CD14-positive monocyte (primary cell): ENCODE measurements at regions not wholly inside any gene's neighbourhood (a gene's known extent, or its start where the extent isn't known, plus 50 kb on each side); places are given as distances from the start of the nearest gene placed in this dataset.
"Not testable (repeated sequence)": the region's sequence is repeated elsewhere in the genome, so short reads cannot be mapped to it uniquely, and the experiment has no call there.

ENCODE experiments used
- DNase-seq, 3 donors: peaks; one replicate each; pipeline ENCODE4 v3.0.0-alpha.2; 2011 to 2022
- H2AFZ ChIP-seq: 2 replicates; pipeline ENCODE4 v1.6.0; 2012; ENCODE audit warnings: mild to moderate bottlenecking, low read depth, low read length, inconsistent platforms; ENCODE audit not compliant: insufficient read depth, poor library complexity, severe bottlenecking
- H3K27ac ChIP-seq, 2 donors: 1 replicate in 1 of 2; 2 replicates in 1 of 2; pipeline ENCODE4 v1.5.1; 2012 to 2013; ENCODE audit warnings: low read length in 2 of 2, control low read depth in 1 of 2, inconsistent platforms in 1 of 2, low read depth in 1 of 2, mild to moderate bottlenecking in 1 of 2
- H3K27me3 ChIP-seq, 2 donors: one replicate each; pipeline versions ENCODE4 v1.6.0 to v1.6.1; 2011 to 2013; ENCODE audit warnings: low read length in 2 of 2; ENCODE audit not compliant: control insufficient read depth in 2 of 2, insufficient read depth in 2 of 2
- H3K36me3 ChIP-seq, 2 donors: replicated peaks in 1 of 2; 1 replicate in 1 of 2; 2 replicates in 1 of 2; pipeline versions ENCODE4 v1.5.1 to v1.6.1; 2012 to 2013; ENCODE audit warnings: low read length in 2 of 2, control low read depth in 1 of 2, inconsistent platforms in 1 of 2, mild to moderate bottlenecking in 1 of 2; ENCODE audit not compliant: insufficient read depth in 2 of 2, control insufficient read depth in 1 of 2
- H3K4me1 ChIP-seq, 2 donors: 1 replicate in 1 of 2; 2 replicates in 1 of 2; pipeline versions ENCODE4 v1.5.1 to v1.6.1; 2012 to 2013; ENCODE audit warnings: low read length in 2 of 2, control low read depth in 1 of 2, inconsistent platforms in 1 of 2, mild to moderate bottlenecking in 1 of 2, moderate library complexity in 1 of 2; ENCODE audit not compliant: insufficient read depth in 2 of 2, control insufficient read depth in 1 of 2
- H3K4me2 ChIP-seq: replicated peaks from 2 replicates; pipeline ENCODE3; 2012; ENCODE audit warnings: low read length, moderate library complexity, mild to moderate bottlenecking; ENCODE audit not compliant: poor library complexity, severe bottlenecking; ENCODE audit errors: extremely low read depth
- H3K4me3 ChIP-seq, 3 experiments: fragments of 200-600 bp in 1 of 3; sonication (generic) in 1 of 3; replicated peaks in 1 of 3; 1 replicate in 2 of 3; 2 replicates in 1 of 3; pipeline ENCODE4 v1.5.1; 2011 to 2013; ENCODE audit warnings: low read length in 3 of 3, mild to moderate bottlenecking in 3 of 3, control low read depth in 2 of 3, low read depth in 2 of 3, inconsistent platforms in 1 of 3, moderate library complexity in 1 of 3
- H3K79me2 ChIP-seq: 2 replicates; pipeline ENCODE4 v1.6.0; 2012; ENCODE audit warnings: mild to moderate bottlenecking, control low read depth, inconsistent platforms, low read length, moderate library complexity; ENCODE audit not compliant: insufficient read depth
- H3K9ac ChIP-seq: 2 replicates; pipeline ENCODE4 v1.6.0; 2017; ENCODE audit warnings: low read length, mild to moderate bottlenecking; ENCODE audit not compliant: insufficient read depth, poor library complexity, severe bottlenecking
- H3K9me3 ChIP-seq, 2 donors: replicated peaks in 1 of 2; 1 replicate in 1 of 2; 2 replicates in 1 of 2; pipeline versions ENCODE4 v1.5.1 to v1.6.1; 2012 to 2013; ENCODE audit warnings: low read length in 2 of 2, control low read depth in 1 of 2; ENCODE audit not compliant: control insufficient read depth in 1 of 2, insufficient read depth in 1 of 2
- H4K20me1 ChIP-seq: 2 replicates; pipeline ENCODE4 v1.6.0; 2012; ENCODE audit warnings: mild to moderate bottlenecking, low read length, control low read depth, moderate library complexity; ENCODE audit not compliant: insufficient read depth
- H3K27ac Mint-ChIP-seq, 7 donors: one replicate each; pipeline ENCODE4 v1.8.0; 2020; ENCODE audit warnings: mild to moderate bottlenecking in 7 of 7, mixed read lengths in 7 of 7, moderate library complexity in 6 of 7, inconsistent platforms in 2 of 7
- H3K27me3 Mint-ChIP-seq, 3 donors: one replicate each; pipeline ENCODE4 v1.8.0; 2021 to 2022; ENCODE audit warnings: low read depth in 3 of 3, mild to moderate bottlenecking in 3 of 3, mixed read lengths in 3 of 3, moderate library complexity in 3 of 3, inconsistent platforms in 1 of 3
- H3K36me3 Mint-ChIP-seq, 2 donors: one replicate each; pipeline ENCODE4 v1.8.0; 2020; ENCODE audit warnings: mixed read lengths in 2 of 2, inconsistent platforms in 1 of 2, mild to moderate bottlenecking in 1 of 2
- H3K4me1 Mint-ChIP-seq: one replicate; pipeline ENCODE4 v1.8.0; 2020; ENCODE audit warnings: mild to moderate bottlenecking, mixed read lengths
- H3K4me3 Mint-ChIP-seq, 2 donors: one replicate each; pipeline ENCODE4 v1.8.0; 2020; ENCODE audit warnings: mild to moderate bottlenecking in 2 of 2, mixed read lengths in 2 of 2, moderate library complexity in 1 of 2
- H3K9me3 Mint-ChIP-seq, 7 donors: one replicate each; pipeline ENCODE4 v1.8.0; 2020 to 2022; ENCODE audit warnings: mixed read lengths in 7 of 7, mild to moderate bottlenecking in 6 of 7, moderate library complexity in 6 of 7, inconsistent platforms in 2 of 7
- WGBS: methylation state at CpG from one replicate; pipeline ENCODE4 v1.1.5; 2013; ENCODE audit warnings: missing lambda C conversion rate; ENCODE audit not compliant: insufficient coverage; 5-methylcytosine and 5-hydroxymethylcytosine counted together
- intact Hi-C, 2 donors: fragments of 100-400 bp; cut with micrococcal nuclease; formaldehyde crosslinking; loops; one replicate each; pipeline versions ENCODE4 v1.15.0 to v1.15.1; 2023
- TF ChIP-seq, protein P1 (sequence below): fragments of 200-600 bp; IDR thresholded peaks from one replicate; pipeline ENCODE4 v1.8.0; 2022; ENCODE audit warnings: antibody characterized with exemption, mild to moderate bottlenecking

- Histone ChIP-seq H3K27ac (peak overlapping the region; percentile 46 to 65), H3K27me3 (no peaks in the 10 kb centered on the region), H3K36me3 (no peaks in the 10 kb centered on the region), H3K9ac (no peak overlapping the region), H3K4me2 (peak overlapping the region; percentile 43), H3K4me3 (peak overlapping the region in 1 of 3 experiments; percentile 17), H2AFZ (no peak overlapping the region), H3K79me2 (no peaks in the 10 kb centered on the region), H3K4me1 (peaks cover 32 to 35% of the 10 kb centered on the region in 2 donors), H4K20me1 (no peaks in the 10 kb centered on the region), H3K9me3 (no peaks in the 10 kb centered on the region)
- Mint-ChIP-seq H3K27me3 (no peaks in the 10 kb centered on the region), H3K4me3 (peak overlapping the region in 1 of 2 donors; percentile 56), H3K9me3 (peaks cover 3 to 13% (median 5%) of the 10 kb centered on the region in 7 donors), H3K27ac (peak overlapping the region; percentile 71 to 91 (median 87)), H3K36me3 (peaks cover 0 to 3% of the 10 kb centered on the region in 2 donors), H3K4me1 (peaks cover 34% of the 10 kb centered on the region)
- intact Hi-C loops: no loop called here
- peak; percentile 67 to 88 (median 71) for DNase-seq
- TF ChIP-seq, protein P1, sequence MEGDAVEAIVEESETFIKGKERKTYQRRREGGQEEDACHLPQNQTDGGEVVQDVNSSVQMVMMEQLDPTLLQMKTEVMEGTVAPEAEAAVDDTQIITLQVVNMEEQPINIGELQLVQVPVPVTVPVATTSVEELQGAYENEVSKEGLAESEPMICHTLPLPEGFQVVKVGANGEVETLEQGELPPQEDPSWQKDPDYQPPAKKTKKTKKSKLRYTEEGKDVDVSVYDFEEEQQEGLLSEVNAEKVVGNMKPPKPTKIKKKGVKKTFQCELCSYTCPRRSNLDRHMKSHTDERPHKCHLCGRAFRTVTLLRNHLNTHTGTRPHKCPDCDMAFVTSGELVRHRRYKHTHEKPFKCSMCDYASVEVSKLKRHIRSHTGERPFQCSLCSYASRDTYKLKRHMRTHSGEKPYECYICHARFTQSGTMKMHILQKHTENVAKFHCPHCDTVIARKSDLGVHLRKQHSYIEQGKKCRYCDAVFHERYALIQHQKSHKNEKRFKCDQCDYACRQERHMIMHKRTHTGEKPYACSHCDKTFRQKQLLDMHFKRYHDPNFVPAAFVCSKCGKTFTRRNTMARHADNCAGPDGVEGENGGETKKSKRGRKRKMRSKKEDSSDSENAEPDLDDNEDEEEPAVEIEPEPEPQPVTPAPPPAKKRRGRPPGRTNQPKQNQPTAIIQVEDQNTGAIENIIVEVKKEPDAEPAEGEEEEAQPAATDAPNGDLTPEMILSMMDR: no peak
- 0% methylated on average over 1 of the region's 3 CpGs for WGBS
These were observed 116.2 kb downstream of the GATA6 start for GRCh38 chr18:22285361-22286140.

DNA sequence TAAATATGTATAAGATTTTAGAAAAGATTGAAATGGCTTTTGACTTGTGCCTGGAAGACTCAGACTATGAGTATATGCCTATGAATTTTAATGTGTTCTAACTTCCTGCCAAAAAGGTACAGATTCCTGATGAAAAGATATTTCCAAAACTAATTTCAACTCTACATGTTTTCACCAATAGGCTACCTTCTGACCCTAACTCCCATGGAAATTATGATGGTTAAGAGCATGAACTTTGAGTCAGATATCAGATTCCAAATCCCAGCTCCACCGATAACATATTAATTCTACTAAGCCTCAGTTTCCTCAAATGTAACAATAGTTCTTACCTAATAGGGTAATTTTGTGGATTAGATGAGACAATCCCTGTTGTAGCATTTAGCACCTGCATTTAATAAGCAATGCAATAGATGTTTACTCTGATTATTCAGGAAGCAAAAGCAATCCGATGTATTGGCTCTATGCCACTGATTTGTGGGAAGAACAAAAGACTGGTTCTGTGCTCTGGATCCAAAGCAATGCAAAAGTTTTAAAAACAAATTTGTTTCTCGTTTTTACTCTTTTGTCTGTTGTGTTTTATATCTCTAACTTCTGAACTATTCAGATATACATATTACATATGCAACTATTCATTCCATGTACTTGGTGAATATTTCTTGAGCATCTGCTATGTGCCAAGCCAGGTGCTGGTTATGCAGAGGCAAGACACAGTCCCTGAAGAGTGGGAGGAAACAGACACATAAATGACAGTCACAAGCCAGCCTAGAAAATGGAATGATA is 115.4 kb downstream of the GATA6 start:
- H3K27me3 ChIP-seq: no peaks in the 10 kb centered on the region
- WGBS: 40% methylated on average over 1 of the region's 3 CpGs
- peak overlapping the region; percentile 71 to 91 (median 87) for H3K27ac Mint-ChIP-seq
- peak overlapping the region; percentile 43 for H3K4me2 ChIP-seq
- H3K36me3 Mint-ChIP-seq: peaks cover 0 to 3% of the 10 kb centered on the region in 2 donors
- peaks cover 34% of the 10 kb centered on the region for H3K4me1 Mint-ChIP-seq
- H3K27me3 Mint-ChIP-seq: no peaks in the 10 kb centered on the region
- TF ChIP-seq, protein P1: no peak
- H3K9me3 ChIP-seq: no peaks in the 10 kb centered on the region
- H3K27ac ChIP-seq: peak overlapping the region; percentile 46 to 65
- DNase-seq: no peak
- H3K9ac ChIP-seq: no peak overlapping the region
- peak overlapping the region in 1 of 2 donors; percentile 56 for H3K4me3 Mint-ChIP-seq
- no peak overlapping the region for H2AFZ ChIP-seq
- H3K79me2 ChIP-seq: no peaks in the 10 kb centered on the region
- intact Hi-C loops: no loop called here
- H3K4me1 ChIP-seq: peaks cover 32 to 35% of the 10 kb centered on the region in 2 donors
- peaks cover under 1 to 13% (median 5%) of the 10 kb centered on the region in 7 donors for H3K9me3 Mint-ChIP-seq
- no peaks in the 10 kb centered on the region for H4K20me1 ChIP-seq
- H3K36me3 ChIP-seq: no peaks in the 10 kb centered on the region
- H3K4me3 ChIP-seq: peak overlapping the region in 1 of 3 experiments; percentile 17

GRCh38 chr18:22283855-22284254 is 114.5 kb downstream of the GATA6 start:
- H2AFZ ChIP-seq, intact Hi-C loops: not testable (repeated sequence)
- no CpG with 5 or more reads among the region's 4 CpGs for WGBS

More at GRCh38 chr18:22283855-22284254, 114.5 kb downstream of the GATA6 start:
- H3K27me3 Mint-ChIP-seq, H3K4me2 ChIP-seq, H3K4me3 Mint-ChIP-seq, H3K27ac ChIP-seq, H3K36me3 Mint-ChIP-seq, H3K27me3 ChIP-seq, H4K20me1 ChIP-seq, H3K36me3 ChIP-seq, H3K9me3 ChIP-seq, H3K4me3 ChIP-seq, H3K79me2 ChIP-seq, H3K9ac ChIP-seq, DNase-seq: not testable (repeated sequence)
- Mint-ChIP-seq H3K4me1 (peaks cover 34% of the 10 kb centered on the region), H3K27ac (peak overlapping the region in 2 of 7 donors; percentile 33 to 92), H3K9me3 (peaks cover 0 to 13% (median 5%) of the 10 kb centered on the region in 7 donors)
- peaks cover 32 to 35% of the 10 kb centered on the region in 2 donors for H3K4me1 ChIP-seq
